SK-N-SH (cell line): ENCODE measurements at regions not wholly inside any gene's neighbourhood (a gene's known extent, or its start where the extent isn't known, plus 50 kb on each side); places are given as distances from the start of the nearest gene placed in this dataset.
A peak's percentile ranks its signal among the peaks of the same experiment; 100 is the strongest.

Experiments used
- CTCF ChIA-PET: fragments of 300-600, 350-600 bp; formaldehyde crosslinking; extraction: SDS; loops from one replicate; lab custom pipeline; 2021; lab: Yijun Ruan, JAX
- POLR2A ChIA-PET: fragments of 350-600 bp; sonication (Branson Sonifier 250); formaldehyde crosslinking; extraction: SDS; loops from one replicate; lab custom pipeline; 2020; ENCODE audit warnings: antibody characterized with exemption, inconsistent platforms; lab: Yijun Ruan, JAX
- DNase-seq: peaks from one replicate; pipeline ENCODE4 v3.0.0; 2012
- H2AFZ ChIP-seq: fragments of 200-600 bp; sonication (generic); 2 replicates; pipeline ENCODE4 v1.8.1; 2016; ENCODE audit warnings: antibody characterized with exemption, mild to moderate bottlenecking, low read depth
- H3F3A ChIP-seq: fragments of 200-600 bp; sonication (generic); replicated peaks from 2 replicates; pipeline ENCODE3; 2016; ENCODE audit warnings: antibody characterized with exemption, mild to moderate bottlenecking; ENCODE audit not compliant: insufficient read depth
- H3K27ac ChIP-seq, 2 experiments: fragments of 200-500 bp in 1 of 2; fragments of 200-600 bp in 1 of 2; sonication (Bioruptor generic) in 1 of 2; sonication (generic), shearing (Covaris generic) in 1 of 2; 2 replicates each; pipeline versions ENCODE4 v1.5.1 to v1.6.1; 2014 to 2016; ENCODE audit warnings: low read depth in 2 of 2, inconsistent platforms in 1 of 2, low read length in 1 of 2, mild to moderate bottlenecking in 1 of 2, mixed read lengths in 1 of 2
- H3K27me3 ChIP-seq: fragments of 200-600 bp; sonication (generic), shearing (Covaris generic); 2 replicates; pipeline ENCODE4 v1.6.1; 2016; ENCODE audit warnings: mixed run types; ENCODE audit not compliant: insufficient read depth
- H3K36me3 ChIP-seq, 2 experiments: fragments of 200-500 bp in 1 of 2; fragments of 200-600 bp in 1 of 2; sonication (Bioruptor generic) in 1 of 2; sonication (generic) in 1 of 2; replicated peaks in 1 of 2; 2 replicates each; pipeline versions ENCODE3 to v1.5.1; 2014 to 2016; ENCODE audit warnings: low read length in 1 of 2, mild to moderate bottlenecking in 1 of 2; ENCODE audit not compliant: insufficient read depth in 2 of 2, control insufficient read depth in 1 of 2
- H3K4me1 ChIP-seq, 2 experiments: fragments of 200-500 bp in 1 of 2; fragments of 200-600 bp in 1 of 2; sonication (Bioruptor generic) in 1 of 2; sonication (generic), shearing (Covaris generic) in 1 of 2; 2 replicates each; pipeline versions ENCODE4 v1.5.1 to v1.6.1; 2014 to 2016; ENCODE audit warnings: low read depth in 1 of 2, low read length in 1 of 2, mixed run types in 1 of 2; ENCODE audit not compliant: insufficient read depth in 2 of 2, control insufficient read depth in 1 of 2
- H3K4me2 ChIP-seq: fragments of 200-600 bp; sonication (generic), shearing (Covaris generic); 2 replicates; pipeline ENCODE4 v1.6.1; 2017; ENCODE audit warnings: mixed run types
- H3K4me3 ChIP-seq, 2 experiments: fragments of 200-500 bp in 1 of 2; fragments of 200-600 bp in 1 of 2; sonication (Bioruptor generic) in 1 of 2; sonication (generic), shearing (Covaris generic) in 1 of 2; 2 replicates each; pipeline versions ENCODE4 v1.5.1 to v1.8.1; 2014 to 2016; ENCODE audit warnings: low read depth in 2 of 2, inconsistent platforms in 1 of 2, low read length in 1 of 2, mild to moderate bottlenecking in 1 of 2, mixed read lengths in 1 of 2, moderate library complexity in 1 of 2
- H3K79me2 ChIP-seq: fragments of 200-600 bp; sonication (generic); 2 replicates; pipeline ENCODE4 v1.8.1; 2017; ENCODE audit warnings: mild to moderate bottlenecking; ENCODE audit not compliant: insufficient read depth
- H3K9ac ChIP-seq: fragments of 200-600 bp; sonication (generic); 2 replicates; pipeline ENCODE4 v1.6.1; 2017; ENCODE audit warnings: mixed run types
- H3K9me2 ChIP-seq: fragments of 200-600 bp; sonication (generic); 2 replicates; pipeline ENCODE4 v1.6.1; 2017; ENCODE audit warnings: mixed run types
- H3K9me3 ChIP-seq: fragments of 200-600 bp; sonication (generic); 2 replicates; pipeline ENCODE4 v1.6.1; 2017; ENCODE audit warnings: mixed run types, mild to moderate bottlenecking, moderate library complexity
- H4K20me1 ChIP-seq: fragments of 200-600 bp; sonication (generic); 2 replicates; pipeline ENCODE4 v1.6.1; 2017; ENCODE audit warnings: mild to moderate bottlenecking, mixed run types; ENCODE audit not compliant: insufficient read depth
- ELF1 ChIP-seq: IDR thresholded peaks from 2 replicates; pipeline ENCODE4 v1.4.0; 2012
- EZH2phosphoT487 ChIP-seq: fragments of 200-600 bp; sonication (generic); IDR thresholded peaks from 2 replicates; pipeline ENCODE4 v1.6.1; 2017; ENCODE audit warnings: low read depth, mixed run types, mild to moderate bottlenecking, antibody characterized with exemption, moderate library complexity, borderline replicate concordance
- FOXJ3 ChIP-seq: sonication (generic); formaldehyde crosslinking; IDR thresholded peaks from 2 replicates; pipeline ENCODE4 v1.5.1; 2020; ENCODE audit warnings: mild to moderate bottlenecking, missing genetic modification reagents
- JUND ChIP-seq: IDR thresholded peaks from 2 replicates; pipeline ENCODE4 v1.4.0; 2012
- NRF1 ChIP-seq: IDR thresholded peaks from 2 replicates; pipeline ENCODE4 v1.6.1; 2012; ENCODE audit warnings: low read depth, mild to moderate bottlenecking, low read length
- RFX5 ChIP-seq: IDR thresholded peaks from 2 replicates; pipeline ENCODE4 v1.6.1; 2012; ENCODE audit warnings: mild to moderate bottlenecking, improper control_type of control experiment, low read length
- SMC3 ChIP-seq: IDR thresholded peaks from 2 replicates; pipeline ENCODE4 v1.6.1; 2012; ENCODE audit warnings: low read depth, low read length, improper control_type of control experiment
- WGBS: methylation state at CpG from one replicate; pipeline ENCODE4 v1.1.6; 2017; ENCODE audit warnings: low lambda C conversion rate; 5-methylcytosine and 5-hydroxymethylcytosine counted together
- TF ChIP-seq, protein P1 (sequence below): IDR thresholded peaks from 2 replicates; pipeline ENCODE4 v1.4.0; 2012; ENCODE audit warnings: low read depth, borderline replicate concordance
- TF ChIP-seq, protein P2 (sequence below): IDR thresholded peaks from 2 replicates; pipeline ENCODE4 v1.6.1; 2012; ENCODE audit warnings: mild to moderate bottlenecking, low read depth, low read length, moderate library complexity

DNA sequence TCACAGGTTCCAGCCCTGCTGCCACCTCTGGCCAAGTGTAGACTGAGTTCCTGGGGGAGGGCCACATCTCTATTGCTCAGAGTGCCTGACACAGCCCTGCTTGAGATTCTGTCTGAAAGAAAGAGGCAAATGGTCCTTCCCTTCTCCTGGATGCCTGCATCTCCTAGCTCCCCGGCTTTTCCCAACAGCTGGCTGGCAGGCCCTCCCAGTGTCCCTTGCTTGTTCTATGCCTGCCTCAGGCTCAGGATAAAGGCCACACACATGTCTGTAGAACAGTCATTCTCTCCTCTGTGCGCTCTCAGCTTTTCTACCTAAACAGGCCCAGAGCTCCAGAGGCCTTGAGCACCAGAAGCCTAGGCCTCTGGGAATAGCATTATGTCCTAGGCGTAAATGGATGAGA is 343.4 kb upstream of the USP24 start:
- ChIA-PET POLR2A (no interaction called here), CTCF (interaction anchor here (1.1 to 2.1 kb wide), 2 partner anchors 183 to 1026 kb away, joined by 4 read pairs; no protein-coding TSS in a partner anchor)
- H3K4me1 ChIP-seq = peaks cover 0 to 31% of the 10 kb centered on the region in 2 experiments; a peak in 1 of 4 replicates
- H3K9me2 ChIP-seq = no peaks in the 10 kb centered on the region
- H4K20me1 ChIP-seq = no peaks in the 10 kb centered on the region
- no peak overlapping the region for H3K4me2 ChIP-seq
- H3K79me2 ChIP-seq = no peaks in the 10 kb centered on the region
- no peaks in the 10 kb centered on the region for H3K9me3 ChIP-seq
- H2AFZ ChIP-seq = no peak overlapping the region
- H3K27ac ChIP-seq = peak overlapping the region in 1 of 2 experiments; percentile 60; a peak in 1 of 4 replicates
- H3K27me3 ChIP-seq = no peaks in the 10 kb centered on the region
- no peak overlapping the region for H3K4me3 ChIP-seq
- H3K36me3 ChIP-seq = no peaks in the 10 kb centered on the region
- DNase-seq = no peak
- H3K9ac ChIP-seq = no peak overlapping the region
- H3F3A ChIP-seq = no peaks in the 10 kb centered on the region
- TF ChIP-seq, protein P1, sequence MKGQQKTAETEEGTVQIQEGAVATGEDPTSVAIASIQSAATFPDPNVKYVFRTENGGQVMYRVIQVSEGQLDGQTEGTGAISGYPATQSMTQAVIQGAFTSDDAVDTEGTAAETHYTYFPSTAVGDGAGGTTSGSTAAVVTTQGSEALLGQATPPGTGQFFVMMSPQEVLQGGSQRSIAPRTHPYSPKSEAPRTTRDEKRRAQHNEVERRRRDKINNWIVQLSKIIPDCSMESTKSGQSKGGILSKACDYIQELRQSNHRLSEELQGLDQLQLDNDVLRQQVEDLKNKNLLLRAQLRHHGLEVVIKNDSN = no peak
- TF ChIP-seq SMC3 (no peak), ELF1 (no peak), FOXJ3 (CRISPR knock-in tag) (no peak), RFX5 (no peak)
- 83% methylated on average over 3 of the region's 3 CpGs for WGBS

DNA sequence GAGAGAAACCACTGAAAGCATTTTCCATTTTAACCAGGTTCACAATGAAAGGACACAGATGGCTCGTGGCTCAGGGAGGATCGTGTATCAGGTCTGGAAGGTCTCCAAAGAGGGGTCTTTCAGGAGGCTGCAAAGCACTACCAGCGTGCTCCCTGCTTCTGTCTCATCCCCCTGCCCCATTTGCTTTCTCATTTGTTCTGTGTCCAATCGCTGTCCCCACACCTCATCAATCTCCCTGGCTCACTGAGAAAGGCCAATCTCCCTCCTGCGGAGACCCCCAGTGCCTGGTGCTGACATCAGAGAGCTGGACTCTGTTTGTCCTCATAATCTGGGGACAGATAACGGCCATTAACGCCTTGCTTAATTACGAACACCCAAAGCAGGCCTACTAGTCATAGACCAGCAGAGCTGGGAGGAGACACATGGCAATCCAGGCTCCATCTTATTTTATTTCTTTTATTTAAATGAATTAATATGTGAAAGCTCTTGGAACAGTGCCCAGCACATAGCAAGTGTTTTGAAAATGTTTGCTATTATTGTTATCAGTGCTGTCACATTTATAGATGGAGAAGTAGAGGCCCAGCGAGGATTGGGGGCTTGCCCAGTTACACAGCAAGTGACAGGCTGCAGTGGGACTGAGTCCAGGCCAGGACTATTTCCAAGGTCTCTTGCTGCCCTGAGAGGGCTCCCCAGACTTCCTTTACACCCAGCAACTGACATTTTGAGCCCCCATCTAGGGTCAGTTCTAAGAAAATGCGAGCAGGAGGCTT is 341.0 kb upstream of the USP24 start:
- H3K4me1 ChIP-seq = peaks cover 0 to 31% of the 10 kb centered on the region in 2 experiments; a peak in 1 of 4 replicates
- H3K4me2 ChIP-seq = no peak overlapping the region
- peak overlapping the region in 1 of 2 experiments; percentile 73; a peak in 2 of 4 replicates for H3K27ac ChIP-seq
- no peak overlapping the region for H2AFZ ChIP-seq
- H3K79me2 ChIP-seq = no peaks in the 10 kb centered on the region
- no peaks in the 10 kb centered on the region for H4K20me1 ChIP-seq
- H3K9me2 ChIP-seq = no peaks in the 10 kb centered on the region
- no peaks in the 10 kb centered on the region for H3F3A ChIP-seq
- DNase-seq = peak; percentile 12
- no peaks in the 10 kb centered on the region for H3K36me3 ChIP-seq
- CTCF ChIA-PET = no interaction called here
- POLR2A ChIA-PET = no interaction called here
- H3K4me3 ChIP-seq = no peak overlapping the region
- H3K9me3 ChIP-seq = no peaks in the 10 kb centered on the region
- 81% methylated on average over 10 of the region's 10 CpGs for WGBS
- no peaks in the 10 kb centered on the region for H3K27me3 ChIP-seq
- TF ChIP-seq JUND = no peak
- TF ChIP-seq, protein P2, sequence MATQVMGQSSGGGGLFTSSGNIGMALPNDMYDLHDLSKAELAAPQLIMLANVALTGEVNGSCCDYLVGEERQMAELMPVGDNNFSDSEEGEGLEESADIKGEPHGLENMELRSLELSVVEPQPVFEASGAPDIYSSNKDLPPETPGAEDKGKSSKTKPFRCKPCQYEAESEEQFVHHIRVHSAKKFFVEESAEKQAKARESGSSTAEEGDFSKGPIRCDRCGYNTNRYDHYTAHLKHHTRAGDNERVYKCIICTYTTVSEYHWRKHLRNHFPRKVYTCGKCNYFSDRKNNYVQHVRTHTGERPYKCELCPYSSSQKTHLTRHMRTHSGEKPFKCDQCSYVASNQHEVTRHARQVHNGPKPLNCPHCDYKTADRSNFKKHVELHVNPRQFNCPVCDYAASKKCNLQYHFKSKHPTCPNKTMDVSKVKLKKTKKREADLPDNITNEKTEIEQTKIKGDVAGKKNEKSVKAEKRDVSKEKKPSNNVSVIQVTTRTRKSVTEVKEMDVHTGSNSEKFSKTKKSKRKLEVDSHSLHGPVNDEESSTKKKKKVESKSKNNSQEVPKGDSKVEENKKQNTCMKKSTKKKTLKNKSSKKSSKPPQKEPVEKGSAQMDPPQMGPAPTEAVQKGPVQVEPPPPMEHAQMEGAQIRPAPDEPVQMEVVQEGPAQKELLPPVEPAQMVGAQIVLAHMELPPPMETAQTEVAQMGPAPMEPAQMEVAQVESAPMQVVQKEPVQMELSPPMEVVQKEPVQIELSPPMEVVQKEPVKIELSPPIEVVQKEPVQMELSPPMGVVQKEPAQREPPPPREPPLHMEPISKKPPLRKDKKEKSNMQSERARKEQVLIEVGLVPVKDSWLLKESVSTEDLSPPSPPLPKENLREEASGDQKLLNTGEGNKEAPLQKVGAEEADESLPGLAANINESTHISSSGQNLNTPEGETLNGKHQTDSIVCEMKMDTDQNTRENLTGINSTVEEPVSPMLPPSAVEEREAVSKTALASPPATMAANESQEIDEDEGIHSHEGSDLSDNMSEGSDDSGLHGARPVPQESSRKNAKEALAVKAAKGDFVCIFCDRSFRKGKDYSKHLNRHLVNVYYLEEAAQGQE = no peak
- TF ChIP-seq NRF1 = no peak
- TF ChIP-seq EZH2phosphoT487 = no peak
- H3K9ac ChIP-seq = no peak overlapping the region
